ENCODE measurements at regions not wholly inside any gene's neighbourhood (a gene's known extent, or its start where the extent isn't known, plus 50 kb on each side); places are given as distances from the start of the nearest gene placed in this dataset.
"Not testable (repeated sequence)": the region's sequence is repeated elsewhere in the genome, so short reads cannot be mapped to it uniquely, and the experiment has no call there.

GRCh38 chr1:101505240-101505639 lies 268.4 kb downstream of the S1PR1 start:
- not testable (repeated sequence) for H3K27me3 Mint-ChIP-seq; DNase-seq (ENCODE audit: low spot score); H3K27ac Mint-ChIP-seq; H3K36me3 Mint-ChIP-seq; H3K9me3 Mint-ChIP-seq; H3K4me3 Mint-ChIP-seq; H3K4me1 Mint-ChIP-seq (ENCODE audit: low read depth in 2 of 2); ATAC-seq

GRCh38 chr1:101506541-101507164 lies 269.8 kb downstream of the S1PR1 start:
- DNase-seq (ENCODE audit: low spot score) (no peak), ATAC-seq (no peak)
- no peak overlapping the region for H3K4me3 Mint-ChIP-seq
- H3K9me3 Mint-ChIP-seq, result no peaks in the 10 kb centered on the region
- no peak overlapping the region for H3K27ac Mint-ChIP-seq
- no peaks in the 10 kb centered on the region for H3K36me3 Mint-ChIP-seq
- H3K4me1 Mint-ChIP-seq (ENCODE audit: low read depth in 2 of 2), result no peaks in the 10 kb centered on the region
- H3K27me3 Mint-ChIP-seq, result peaks cover 0 to 4% of the 10 kb centered on the region in 2 donors

DNA sequence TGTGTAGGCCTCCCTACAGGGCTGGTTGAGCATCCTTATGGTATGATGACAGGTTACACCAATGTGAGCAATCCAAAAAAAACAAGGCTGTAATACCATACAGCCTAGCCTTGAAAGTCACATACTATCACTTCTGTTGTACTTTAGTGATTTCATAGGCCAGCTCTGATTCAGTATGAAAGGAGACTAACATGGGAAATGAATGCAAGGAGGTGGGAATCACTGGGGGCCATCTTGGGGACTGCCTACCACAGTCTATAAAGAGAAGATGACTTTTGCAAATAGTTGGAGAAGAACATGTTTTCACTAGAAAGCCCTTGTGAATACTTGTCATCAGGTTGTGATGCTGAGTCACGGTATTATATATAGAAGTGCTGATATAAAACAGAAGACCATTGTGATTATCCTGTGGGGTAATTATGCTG lies 270.7 kb downstream of the S1PR1 start:
- no peak for ATAC-seq
- no peaks in the 10 kb centered on the region for H3K4me1 Mint-ChIP-seq (ENCODE audit: low read depth in 2 of 2)
- H3K4me3 Mint-ChIP-seq, result no peak overlapping the region

DNA sequence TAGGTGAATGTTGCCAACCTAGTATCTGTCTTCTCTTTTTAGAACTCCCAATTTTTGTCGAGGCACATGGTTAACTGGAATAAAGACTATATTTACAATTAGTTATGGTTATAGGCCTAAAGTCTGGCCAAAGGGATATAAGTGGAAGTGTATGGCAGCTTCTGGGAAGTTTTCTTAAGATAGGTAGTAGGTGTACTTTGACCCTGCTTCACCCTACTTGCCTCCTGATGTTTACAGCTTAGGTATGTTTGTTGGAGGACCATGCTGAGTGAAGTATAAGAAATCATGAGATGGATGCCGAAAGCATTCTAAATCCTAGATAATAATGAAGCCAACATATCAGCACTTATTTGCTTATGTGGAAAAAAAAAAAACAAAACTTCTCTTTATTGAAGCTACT lies 272.1 kb downstream of the S1PR1 start:
- no peak overlapping the region for H3K27ac Mint-ChIP-seq
- H3K4me1 Mint-ChIP-seq (ENCODE audit: low read depth in 2 of 2), result no peaks in the 10 kb centered on the region
- H3K36me3 Mint-ChIP-seq, result no peaks in the 10 kb centered on the region
- no peaks in the 10 kb centered on the region for H3K9me3 Mint-ChIP-seq
- no peak overlapping the region for H3K4me3 Mint-ChIP-seq
- no peak for DNase-seq (ENCODE audit: low spot score)
- ATAC-seq, result no peak
- H3K27me3 Mint-ChIP-seq, result peaks cover 0 to 4% of the 10 kb centered on the region in 2 donors

More for the DNA sequence above, 270.7 kb downstream of the S1PR1 start:
- H3K27ac Mint-ChIP-seq, result no peak overlapping the region
- H3K9me3 Mint-ChIP-seq, result no peaks in the 10 kb centered on the region
- H3K36me3 Mint-ChIP-seq, result no peaks in the 10 kb centered on the region
- H3K27me3 Mint-ChIP-seq, result peaks cover 0 to 4% of the 10 kb centered on the region in 2 donors
- DNase-seq (ENCODE audit: low spot score), result no peak

GRCh38 chr1:101509370-101509769 lies 272.6 kb downstream of the S1PR1 start:
- no peak for ATAC-seq
- Mint-ChIP-seq H3K36me3 (no peaks in the 10 kb centered on the region), H3K4me3 (no peak overlapping the region), H3K27ac (no peak overlapping the region), H3K4me1 (ENCODE audit: low read depth in 2 of 2) (no peaks in the 10 kb centered on the region), H3K9me3 (no peaks in the 10 kb centered on the region), H3K27me3 (peaks cover 0 to under 1% of the 10 kb centered on the region in 2 donors)
- DNase-seq (ENCODE audit: low spot score), result no peak

- Mint-ChIP-seq H3K27me3 (peaks cover 0 to 8% of the 10 kb centered on the region in 2 donors), H3K4me3 (no peak overlapping the region), H3K4me1 (ENCODE audit: low read depth in 2 of 2) (no peaks in the 10 kb centered on the region), H3K9me3 (no peaks in the 10 kb centered on the region), H3K27ac (no peak overlapping the region), H3K36me3 (no peaks in the 10 kb centered on the region)
- ATAC-seq, result no peak
- DNase-seq (ENCODE audit: low spot score), result no peak
Measured at GRCh38 chr1:101511202-101511891, 274.5 kb downstream of the S1PR1 start.

DNA sequence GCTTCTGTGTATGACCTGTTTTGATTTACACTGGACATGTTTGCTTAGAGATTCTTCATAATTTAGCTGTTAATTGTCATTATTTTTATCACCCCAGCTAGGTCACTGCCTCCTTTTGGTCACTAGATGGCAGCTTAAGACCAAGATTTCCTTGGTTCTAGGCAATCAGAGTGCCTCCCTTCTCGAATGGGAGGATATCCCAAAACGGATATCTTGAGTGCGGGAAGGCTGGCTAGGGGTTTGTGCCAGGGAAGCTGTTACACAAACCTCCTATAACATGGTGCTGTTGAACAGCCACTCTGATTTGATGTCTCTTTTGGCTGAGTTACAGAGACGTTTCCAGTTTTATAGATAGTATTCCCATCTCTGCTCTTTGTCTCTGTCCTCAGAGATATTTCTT lies 283.5 kb downstream of the S1PR1 start:
- no peaks in the 10 kb centered on the region for H3K36me3 Mint-ChIP-seq
- no peak overlapping the region for H3K27ac Mint-ChIP-seq
- peaks cover 8 to 22% of the 10 kb centered on the region in 2 donors for H3K27me3 Mint-ChIP-seq
- no peak for ATAC-seq
- no peak overlapping the region for H3K4me3 Mint-ChIP-seq
- H3K4me1 Mint-ChIP-seq (ENCODE audit: low read depth in 2 of 2), result peaks cover 5 to 7% of the 10 kb centered on the region in 2 donors
- no peak for DNase-seq (ENCODE audit: low spot score)
- H3K9me3 Mint-ChIP-seq, result peaks cover 3% of the 10 kb centered on the region

- DNase-seq (ENCODE audit: low spot score) (no peak), ATAC-seq (no peak)
- Mint-ChIP-seq H3K36me3 (no peaks in the 10 kb centered on the region), H3K4me3 (no peak overlapping the region), H3K27me3 (peaks cover 8 to 16% of the 10 kb centered on the region in 2 donors), H3K27ac (no peak overlapping the region), H3K9me3 (no peaks in the 10 kb centered on the region), H3K4me1 (ENCODE audit: low read depth in 2 of 2) (peaks cover 5 to 7% of the 10 kb centered on the region in 2 donors)
Measured at GRCh38 chr1:101522486-101522885, 285.7 kb downstream of the S1PR1 start.

- Mint-ChIP-seq H3K27ac (no peak overlapping the region), H3K4me3 (no peak overlapping the region), H3K27me3 (peaks cover 12 to 23% of the 10 kb centered on the region in 2 donors), H3K4me1 (ENCODE audit: low read depth in 2 of 2) (peaks cover 5 to 7% of the 10 kb centered on the region in 2 donors), H3K9me3 (no peaks in the 10 kb centered on the region), H3K36me3 (no peaks in the 10 kb centered on the region)
- ATAC-seq, result no peak
- no peak for DNase-seq (ENCODE audit: low spot score)
Measured at GRCh38 chr1:101526813-101527212, 290.0 kb downstream of the S1PR1 start.

DNA sequence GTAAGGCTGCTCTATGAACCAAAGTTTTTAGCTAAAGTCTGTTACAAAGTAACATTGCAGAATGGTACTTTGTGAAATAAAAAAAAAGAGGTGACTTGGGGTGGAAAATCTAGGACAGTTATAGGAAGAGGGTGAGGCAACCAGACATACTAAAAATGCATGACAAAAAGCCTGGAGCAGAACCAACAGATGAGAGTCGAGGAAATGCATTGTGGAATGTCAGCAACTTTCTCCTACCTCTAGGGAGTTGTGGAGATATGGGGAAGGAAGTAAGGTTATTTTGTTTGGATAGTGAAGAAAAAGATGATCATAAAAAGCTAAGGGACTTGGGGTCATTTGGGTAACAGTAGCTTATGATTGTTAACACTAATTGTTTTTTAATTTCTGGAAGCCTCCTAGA lies 295.6 kb downstream of the S1PR1 start:
- no peaks in the 10 kb centered on the region for H3K36me3 Mint-ChIP-seq
- ATAC-seq (no peak), DNase-seq (ENCODE audit: low spot score) (no peak)
- no peak overlapping the region for H3K4me3 Mint-ChIP-seq
- H3K4me1 Mint-ChIP-seq (ENCODE audit: low read depth in 2 of 2), result no peaks in the 10 kb centered on the region
- H3K9me3 Mint-ChIP-seq, result no peaks in the 10 kb centered on the region
- peaks cover 16 to 28% of the 10 kb centered on the region in 2 donors for H3K27me3 Mint-ChIP-seq
- H3K27ac Mint-ChIP-seq, result no peak overlapping the region

DNA sequence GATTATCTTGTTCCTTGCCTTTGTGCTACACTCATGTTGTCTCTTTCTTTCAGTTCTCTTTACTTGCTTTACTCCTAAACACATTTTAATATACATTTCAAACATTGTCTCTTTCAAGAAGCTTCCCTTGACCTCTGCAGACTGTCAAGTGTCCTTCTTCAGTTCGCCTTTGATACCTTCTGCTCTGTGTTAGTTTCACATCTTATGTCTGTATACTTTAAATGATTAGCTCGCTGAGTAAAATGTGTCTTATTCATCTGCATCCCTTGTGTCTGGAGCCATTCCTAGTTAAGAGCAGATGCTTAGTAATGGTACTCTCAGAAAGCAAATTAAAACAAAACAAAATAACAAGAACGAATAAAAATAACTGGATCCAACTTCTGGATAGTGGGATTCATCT lies 303.3 kb downstream of the S1PR1 start:
- Mint-ChIP-seq H3K4me1 (ENCODE audit: low read depth in 2 of 2) (no peaks in the 10 kb centered on the region), H3K4me3 (no peak overlapping the region), H3K27ac (no peak overlapping the region), H3K9me3 (no peaks in the 10 kb centered on the region), H3K27me3 (peaks cover 22 to 30% of the 10 kb centered on the region in 2 donors), H3K36me3 (no peaks in the 10 kb centered on the region)
- DNase-seq (ENCODE audit: low spot score) (no peak), ATAC-seq (no peak)

DNA sequence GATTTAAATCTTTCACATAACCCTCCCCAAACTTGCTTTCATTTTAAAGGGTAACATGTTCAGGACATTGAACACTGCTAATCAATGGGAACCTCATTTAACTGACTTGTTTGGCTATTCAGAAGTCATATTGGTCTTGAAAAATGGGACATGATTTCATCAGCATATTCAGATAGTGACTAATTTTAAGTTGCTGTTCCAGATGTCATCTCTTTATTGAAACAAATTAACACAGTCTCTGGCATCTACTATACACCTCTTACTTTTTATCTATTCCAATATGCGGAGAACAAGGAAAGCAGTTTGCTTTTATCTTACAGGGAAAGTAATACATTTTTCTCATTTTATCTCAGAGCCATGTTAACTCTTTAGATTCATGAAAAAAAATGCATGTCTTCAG lies 310.1 kb downstream of the S1PR1 start:
- Mint-ChIP-seq H3K36me3 (no peaks in the 10 kb centered on the region), H3K4me3 (no peak overlapping the region), H3K4me1 (ENCODE audit: low read depth in 2 of 2) (no peaks in the 10 kb centered on the region), H3K27ac (no peak overlapping the region), H3K9me3 (no peaks in the 10 kb centered on the region), H3K27me3 (peaks cover 11 to 13% of the 10 kb centered on the region in 2 donors)
- DNase-seq (ENCODE audit: low spot score) (no peak), ATAC-seq (no peak)

DNA sequence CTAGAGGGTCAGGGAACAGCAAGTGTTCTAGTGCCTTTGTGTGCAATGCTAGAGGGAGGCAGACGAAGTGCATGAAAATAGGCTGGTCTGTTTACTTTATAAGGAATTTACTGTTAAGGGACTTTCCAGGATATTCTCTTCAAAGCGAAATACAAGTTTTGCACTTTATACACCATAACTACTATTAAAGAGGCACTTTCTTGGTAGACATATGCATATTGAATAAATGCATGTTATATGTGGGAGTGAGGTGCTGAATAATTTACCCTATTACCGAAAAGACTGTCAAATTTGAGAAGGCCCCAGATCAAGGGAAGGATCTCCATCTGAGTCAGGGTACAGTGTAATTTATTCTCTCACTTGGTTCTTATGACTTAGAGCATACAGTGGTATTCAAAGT lies 310.5 kb downstream of the S1PR1 start:
- no peak for ATAC-seq
- H3K36me3 Mint-ChIP-seq, result no peaks in the 10 kb centered on the region
- H3K27me3 Mint-ChIP-seq, result peaks cover 11 to 13% of the 10 kb centered on the region in 2 donors
- H3K9me3 Mint-ChIP-seq, result no peaks in the 10 kb centered on the region
- no peak overlapping the region for H3K27ac Mint-ChIP-seq
- H3K4me1 Mint-ChIP-seq (ENCODE audit: low read depth in 2 of 2), result no peaks in the 10 kb centered on the region
- DNase-seq (ENCODE audit: low spot score), result no peak
- no peak overlapping the region for H3K4me3 Mint-ChIP-seq

DNA sequence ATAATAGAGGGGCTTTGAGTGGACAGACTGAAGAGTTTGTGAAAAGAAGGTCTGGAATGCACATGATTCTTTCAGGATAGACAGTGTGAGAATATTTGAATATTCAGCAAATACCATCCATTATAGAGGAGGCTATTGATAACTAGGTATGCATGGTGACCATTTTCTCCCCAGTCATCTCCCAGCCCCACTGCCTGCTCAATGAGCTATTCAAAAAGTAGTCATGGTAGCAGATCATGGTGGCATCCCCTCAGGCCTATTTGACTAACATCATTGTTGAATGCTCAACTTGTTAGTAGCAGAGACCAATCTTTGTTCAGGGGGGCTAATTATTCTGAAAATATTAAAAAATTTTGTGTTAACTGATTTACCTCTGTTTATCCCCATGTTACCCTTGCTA lies 311.6 kb downstream of the S1PR1 start:
- Mint-ChIP-seq H3K27me3 (peaks cover 4 to 5% of the 10 kb centered on the region in 2 donors), H3K27ac (no peak overlapping the region), H3K4me1 (ENCODE audit: low read depth in 2 of 2) (no peaks in the 10 kb centered on the region), H3K9me3 (no peaks in the 10 kb centered on the region), H3K36me3 (no peaks in the 10 kb centered on the region), H3K4me3 (no peak overlapping the region)
- DNase-seq (ENCODE audit: low spot score) (no peak), ATAC-seq (no peak)
